HEK293 (cell line): ENCODE measurements at regions not wholly inside any gene's neighbourhood (a gene's known extent, or its start where the extent isn't known, plus 50 kb on each side); places are given as distances from the start of the nearest gene placed in this dataset.

Experiments used
- CTCF ChIP-seq: fragments of 450-650 bp; formaldehyde crosslinking; IDR thresholded peaks from 2 replicates; pipeline ENCODE4 v1.5.1; 2016; ENCODE audit warnings: missing biosample characterization, missing genetic modification characterization
- KLF10 ChIP-seq: fragments of 450-650 bp; IDR thresholded peaks from 2 replicates; pipeline ENCODE4 v1.5.1; 2018; ENCODE audit warnings: missing biosample characterization, mild to moderate bottlenecking, missing genetic modification characterization
- MEIS1 ChIP-seq: sonication (generic); formaldehyde crosslinking; IDR thresholded peaks from 2 replicates; pipeline ENCODE4 v1.8.1; 2022; ENCODE audit warnings: missing genetic modification reagents, mild to moderate bottlenecking, borderline replicate concordance
- MZF1 ChIP-seq: fragments of 450-650 bp; formaldehyde crosslinking; IDR thresholded peaks from 2 replicates; pipeline ENCODE4 v1.5.1; 2017; ENCODE audit warnings: missing biosample characterization, missing genetic modification characterization, borderline replicate concordance
- ZNF549 ChIP-seq: fragments of 450-650 bp; IDR thresholded peaks from 2 replicates; pipeline ENCODE4 v1.5.1; 2018; ENCODE audit warnings: missing biosample characterization, missing genetic modification characterization, mild to moderate bottlenecking, inconsistent platforms, moderate library complexity
- ZNF639 ChIP-seq: fragments of 450-650 bp; formaldehyde crosslinking; IDR thresholded peaks from 2 replicates; pipeline ENCODE4 v1.5.1; 2016; ENCODE audit warnings: missing biosample characterization, missing genetic modification characterization

DNA sequence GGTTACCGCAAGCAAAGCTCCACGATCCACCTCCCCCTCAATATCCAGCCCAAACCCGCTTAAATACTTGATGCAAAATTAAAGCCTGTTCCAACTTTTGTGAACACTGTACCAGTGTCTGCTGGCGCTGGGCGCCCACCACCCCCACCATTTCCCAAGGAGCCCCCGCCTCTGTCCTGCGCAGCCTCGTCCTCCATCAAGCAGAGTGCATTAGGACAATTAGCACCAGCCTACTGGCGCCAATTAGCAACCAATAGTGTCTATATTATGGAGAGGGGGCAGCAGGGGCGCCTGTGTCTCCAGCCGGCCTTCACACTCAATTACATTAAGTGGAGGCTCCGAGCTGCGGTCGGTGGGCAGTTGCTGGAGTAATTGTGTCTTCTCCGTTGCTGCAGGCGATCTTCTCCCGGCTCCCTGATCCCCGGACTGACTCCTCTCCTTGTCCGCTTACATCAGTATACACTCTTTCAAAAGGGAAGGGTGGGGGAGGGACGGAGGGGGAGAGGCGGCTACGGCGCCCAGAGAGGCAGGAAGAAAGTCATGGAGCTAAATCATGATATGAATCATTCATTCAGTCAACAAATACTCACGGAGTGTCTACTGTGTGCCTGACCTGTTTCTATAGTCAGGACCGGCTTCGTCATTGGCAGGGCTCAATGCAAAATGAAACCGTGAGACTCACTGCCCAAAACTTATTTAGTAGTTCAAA is 707.3 kb downstream of the MED13L start:
- no peak for TF ChIP-seq ZNF549
- TF ChIP-seq CTCF (tag by site-specific recombination), result no peak
- TF ChIP-seq MZF1, result no peak
- no peak for TF ChIP-seq MEIS1 (CRISPR knock-in tag)
- no peak for TF ChIP-seq KLF10 (tag by site-specific recombination)
- no peak for TF ChIP-seq ZNF639
